LNCaP clone FGC (cell line): ENCODE measurements at regions not wholly inside any gene's neighbourhood (a gene's known extent, or its start where the extent isn't known, plus 50 kb on each side); places are given as distances from the start of the nearest gene placed in this dataset.

ENCODE experiments used
- DNase-seq: peaks from one replicate; pipeline ENCODE4 v3.0.0-alpha.2; 2011; ENCODE audit warnings: low read depth
- H3K4me3 ChIP-seq: 2 replicates; pipeline ENCODE4 v1.5.1; 2011; ENCODE audit warnings: mild to moderate bottlenecking, low read depth, low read length, control low read depth
- TF ChIP-seq, protein P1 (sequence below): IDR thresholded peaks from 2 replicates; pipeline ENCODE4 v1.5.1; 2012; ENCODE audit warnings: mild to moderate bottlenecking; ENCODE audit not compliant: control insufficient read depth, insufficient read depth; ENCODE audit errors: extremely low read depth

DNA sequence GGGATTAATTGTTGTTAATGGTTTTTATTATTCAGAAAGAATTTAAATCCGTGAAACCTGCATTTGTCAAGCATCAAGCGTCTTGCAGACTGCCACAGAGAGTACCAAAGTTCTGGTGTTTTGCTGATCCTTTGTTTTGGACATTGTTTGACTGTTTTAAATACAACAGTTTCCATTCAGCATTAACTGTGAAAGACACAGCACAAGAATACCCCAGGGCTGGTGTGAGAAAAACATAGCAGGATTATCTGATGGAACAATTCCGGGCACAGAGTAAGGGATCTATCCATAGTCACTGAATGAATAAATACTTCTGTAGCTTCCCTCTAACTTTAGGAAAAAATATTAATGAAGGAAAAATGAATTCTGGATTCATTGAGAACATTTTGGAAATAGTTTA is 202.3 kb downstream of the LTN1 start:
- TF ChIP-seq, protein P1, sequence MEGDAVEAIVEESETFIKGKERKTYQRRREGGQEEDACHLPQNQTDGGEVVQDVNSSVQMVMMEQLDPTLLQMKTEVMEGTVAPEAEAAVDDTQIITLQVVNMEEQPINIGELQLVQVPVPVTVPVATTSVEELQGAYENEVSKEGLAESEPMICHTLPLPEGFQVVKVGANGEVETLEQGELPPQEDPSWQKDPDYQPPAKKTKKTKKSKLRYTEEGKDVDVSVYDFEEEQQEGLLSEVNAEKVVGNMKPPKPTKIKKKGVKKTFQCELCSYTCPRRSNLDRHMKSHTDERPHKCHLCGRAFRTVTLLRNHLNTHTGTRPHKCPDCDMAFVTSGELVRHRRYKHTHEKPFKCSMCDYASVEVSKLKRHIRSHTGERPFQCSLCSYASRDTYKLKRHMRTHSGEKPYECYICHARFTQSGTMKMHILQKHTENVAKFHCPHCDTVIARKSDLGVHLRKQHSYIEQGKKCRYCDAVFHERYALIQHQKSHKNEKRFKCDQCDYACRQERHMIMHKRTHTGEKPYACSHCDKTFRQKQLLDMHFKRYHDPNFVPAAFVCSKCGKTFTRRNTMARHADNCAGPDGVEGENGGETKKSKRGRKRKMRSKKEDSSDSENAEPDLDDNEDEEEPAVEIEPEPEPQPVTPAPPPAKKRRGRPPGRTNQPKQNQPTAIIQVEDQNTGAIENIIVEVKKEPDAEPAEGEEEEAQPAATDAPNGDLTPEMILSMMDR = no peak
- no peak overlapping the region for H3K4me3 ChIP-seq
- no peak for DNase-seq

DNA sequence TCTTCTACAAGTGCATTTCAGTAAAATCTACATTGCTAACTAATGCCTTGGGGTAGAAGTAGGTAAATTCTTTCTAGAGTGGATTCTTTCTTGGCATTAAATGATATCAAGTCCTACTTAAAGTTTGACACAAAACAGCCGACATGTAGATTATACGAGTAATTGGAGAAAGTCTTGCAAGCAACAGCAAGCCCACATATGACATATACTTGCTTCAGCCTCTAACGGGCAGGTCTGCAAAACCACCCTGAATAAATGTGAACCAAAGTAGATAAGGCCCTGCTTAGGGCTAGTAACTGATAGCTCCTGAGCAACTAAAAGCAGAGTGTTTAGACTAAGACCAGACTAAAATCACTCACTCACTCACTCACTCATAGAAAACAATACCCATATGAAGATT is 203.2 kb downstream of the LTN1 start:
- TF ChIP-seq, protein P1 = no peak
- H3K4me3 ChIP-seq = no peak overlapping the region
- DNase-seq = no peak

DNA sequence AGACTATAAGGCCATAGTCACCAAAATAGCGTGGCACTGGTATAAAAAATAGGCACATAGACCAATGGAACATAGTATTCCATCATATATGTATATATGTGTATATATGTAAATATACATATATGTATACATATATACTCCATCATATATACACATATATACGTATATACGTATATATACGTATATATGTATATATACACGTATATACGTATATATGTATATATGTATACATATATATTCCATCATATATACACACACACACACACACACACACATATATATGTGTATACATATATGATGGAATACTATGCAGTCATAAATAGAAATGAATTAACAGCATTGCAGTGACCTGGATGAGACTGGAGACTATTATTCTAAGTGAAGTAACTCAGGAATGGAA is 204.6 kb downstream of the LTN1 start:
- no peak overlapping the region for H3K4me3 ChIP-seq
- DNase-seq = no peak
- TF ChIP-seq, protein P1 = no peak

DNA sequence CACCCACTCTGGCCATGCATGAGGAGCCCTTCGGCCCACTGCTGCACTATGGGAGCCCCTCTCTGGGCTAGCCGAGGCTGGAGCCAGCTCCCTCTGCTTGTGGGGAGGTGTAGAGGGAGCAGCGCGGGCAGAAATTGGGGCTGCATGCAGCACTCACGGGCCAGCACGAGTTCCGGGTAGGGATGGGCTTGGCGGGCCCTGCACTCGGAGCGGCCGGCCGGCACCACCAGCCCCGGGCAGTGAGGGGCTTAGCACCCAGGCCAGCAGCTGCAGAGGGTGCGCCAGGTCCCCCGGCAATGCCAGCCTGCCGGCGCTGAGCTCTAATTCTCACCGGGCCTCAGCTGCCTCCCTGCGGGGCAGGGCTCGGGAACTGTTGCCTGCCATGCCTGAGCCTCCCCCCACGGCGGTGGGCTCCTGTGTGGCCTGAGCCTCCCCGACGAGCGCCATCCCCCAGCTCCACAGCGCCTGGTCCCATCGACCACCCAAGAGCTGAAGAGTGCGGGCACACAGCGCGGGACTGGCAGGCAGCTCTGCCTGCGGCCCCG is 209.0 kb downstream of the LTN1 start:
- H3K4me3 ChIP-seq = no peak overlapping the region
- DNase-seq = no peak
- TF ChIP-seq, protein P1 = no peak

GRCh38 chr21:28781602-28782276 is 210.9 kb downstream of the LTN1 start:
- DNase-seq = no peak
- TF ChIP-seq, protein P1 = peak; percentile 46
- H3K4me3 ChIP-seq = no peak overlapping the region

GRCh38 chr21:28779914-28780313 is 212.8 kb downstream of the LTN1 start:
- TF ChIP-seq, protein P1 = no peak
- no peak overlapping the region for H3K4me3 ChIP-seq
- no peak for DNase-seq

DNA sequence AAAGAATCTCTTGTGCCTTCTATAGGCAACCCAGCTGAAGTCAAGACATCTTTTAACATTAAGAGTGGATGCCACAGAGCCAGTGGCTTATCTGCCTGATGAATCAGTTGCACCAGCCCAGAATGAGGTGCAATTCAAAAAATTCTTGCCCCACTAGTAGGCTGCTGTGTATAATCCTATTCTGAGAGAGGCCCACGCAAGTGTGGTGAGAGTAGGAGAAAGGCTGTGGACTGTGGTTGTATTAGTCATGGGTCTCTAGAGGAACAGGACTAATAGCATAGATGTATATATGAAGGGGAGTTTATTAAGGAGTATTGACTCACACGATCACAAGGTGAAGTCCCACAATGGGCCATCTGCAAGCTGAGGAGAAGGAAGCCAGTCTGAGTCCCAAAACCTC is 216.4 kb downstream of the LTN1 start:
- TF ChIP-seq, protein P1 = no peak

More for the DNA sequence above, 216.4 kb downstream of the LTN1 start:
- H3K4me3 ChIP-seq = no peak overlapping the region
- DNase-seq = no peak
